ENCODE measurements at regions not wholly inside any gene's neighbourhood (a gene's known extent, or its start where the extent isn't known, plus 50 kb on each side); places are given as distances from the start of the nearest gene placed in this dataset.
"Not testable (repeated sequence)": the region's sequence is repeated elsewhere in the genome, so short reads cannot be mapped to it uniquely, and the experiment has no call there.

DNA sequence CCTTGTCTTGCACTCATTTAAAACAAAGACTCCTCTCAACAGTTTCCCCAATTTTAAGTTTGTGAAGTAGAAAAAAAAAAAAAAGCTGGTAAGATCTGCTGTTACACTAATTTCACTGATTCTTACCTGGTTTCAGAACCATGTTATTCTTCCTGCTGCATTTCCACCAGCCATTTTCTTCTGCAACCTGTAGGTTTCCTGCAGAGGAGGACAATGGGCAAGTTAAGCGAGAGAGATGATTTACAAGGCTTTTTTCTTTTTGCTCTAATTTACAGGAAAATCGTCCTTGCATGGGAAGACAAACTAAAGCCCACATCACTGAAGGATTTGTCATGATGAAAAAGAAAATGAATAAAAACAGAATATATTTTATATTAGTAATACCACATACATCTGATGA lies 86.0 kb upstream of the SMARCA2 start:
- Histone ChIP-seq H3K27me3 (no peaks in the 10 kb centered on the region), H3K4me1 (no peaks in the 10 kb centered on the region), H3K9me3 (no peaks in the 10 kb centered on the region), H3K4me3 (no peak overlapping the region), H3K27ac (no peak overlapping the region), H3K36me3 (no peaks in the 10 kb centered on the region)
- DNase-seq: no peak
- TF ChIP-seq CTCF (IDR thresholded peaks at IDR 0.05): no peak
- intact Hi-C loops (cut with DNase I; ENCODE audit: low total_unique reads): no loop called here

DNA sequence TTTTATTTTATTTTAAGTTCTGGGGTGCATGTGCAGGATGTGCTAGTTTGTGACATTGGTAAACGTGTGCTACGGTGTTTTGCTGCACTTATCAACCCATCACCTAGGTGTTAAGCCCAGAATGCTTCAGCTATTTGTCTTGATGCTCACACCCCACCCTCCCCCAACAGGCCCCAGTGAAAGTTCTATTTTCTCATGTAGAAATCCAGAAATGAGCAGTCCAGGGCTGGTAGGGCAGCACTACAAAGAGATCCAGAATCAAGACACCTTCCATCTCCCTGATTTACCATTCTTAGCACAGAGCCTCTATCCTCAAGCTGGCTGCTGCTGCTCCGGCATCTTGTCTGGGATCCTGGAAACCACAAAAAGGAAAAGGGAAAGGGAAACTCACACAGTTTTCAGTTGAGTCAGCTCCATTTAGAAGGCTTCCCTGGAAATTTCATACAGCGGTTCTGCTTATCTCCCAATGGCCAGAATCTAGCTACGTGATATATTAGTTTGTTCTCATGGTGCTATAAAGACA lies 85.4 kb upstream of the SMARCA2 start:
- Histone ChIP-seq H3K27me3 (no peaks in the 10 kb centered on the region), H3K36me3 (no peaks in the 10 kb centered on the region), H3K9me3 (no peaks in the 10 kb centered on the region), H3K27ac (no peak overlapping the region), H3K4me3 (no peak overlapping the region), H3K4me1 (no peaks in the 10 kb centered on the region)
- no peak for DNase-seq
- intact Hi-C loops (cut with DNase I; ENCODE audit: low total_unique reads): no loop called here
- TF ChIP-seq CTCF (IDR thresholded peaks at IDR 0.05): no peak

DNA sequence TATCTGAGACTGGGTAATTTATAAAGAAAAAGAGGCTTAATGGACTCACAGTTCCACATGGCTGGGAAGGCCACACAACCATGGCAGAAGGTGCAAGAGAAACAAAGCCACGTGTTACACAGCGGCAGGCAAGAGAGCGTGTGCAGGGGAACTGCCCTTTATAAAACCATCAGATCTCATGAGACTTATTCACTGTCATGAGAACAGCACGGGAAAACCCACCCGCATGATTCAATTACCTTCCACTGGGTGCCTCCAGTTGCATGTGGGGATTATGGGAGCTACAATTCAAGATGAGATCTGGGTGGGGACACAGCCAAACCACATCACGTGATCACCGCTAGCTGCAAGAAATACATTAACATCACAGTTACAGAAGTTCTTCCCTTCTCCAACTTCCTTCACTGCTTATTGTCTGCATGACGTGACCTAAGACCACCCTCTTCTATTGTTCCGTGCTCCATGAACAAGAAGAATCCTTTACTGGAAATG lies 84.9 kb upstream of the SMARCA2 start:
- H3K4me3 ChIP-seq; H3K4me1 ChIP-seq; H3K27ac ChIP-seq; H3K36me3 ChIP-seq; intact Hi-C loops (cut with DNase I; ENCODE audit: low total_unique reads); DNase-seq; H3K9me3 ChIP-seq; H3K27me3 ChIP-seq: not testable (repeated sequence)

DNA sequence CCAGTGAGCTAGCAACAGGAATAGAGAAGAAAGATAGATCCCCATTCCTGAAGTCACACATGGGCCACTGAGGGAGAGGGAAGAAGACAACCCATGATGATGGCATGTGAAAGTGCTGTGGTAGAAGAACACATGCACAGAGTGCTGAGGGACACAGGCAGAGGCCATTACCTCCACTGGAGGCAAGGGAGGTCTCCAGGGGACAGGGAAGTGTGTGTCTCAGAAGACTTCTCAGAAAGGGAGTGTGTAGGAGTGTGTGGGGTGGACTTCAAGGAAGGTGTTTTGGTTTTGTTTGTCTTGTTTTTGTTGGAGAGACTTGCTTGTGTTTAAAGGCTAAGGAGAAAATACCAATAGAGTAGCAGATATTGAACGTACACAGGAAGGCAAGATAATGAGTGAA lies 77.0 kb upstream of the SMARCA2 start:
- Histone ChIP-seq H3K4me1 (no peaks in the 10 kb centered on the region), H3K36me3 (no peaks in the 10 kb centered on the region), H3K27ac (no peak overlapping the region), H3K27me3 (no peaks in the 10 kb centered on the region), H3K9me3 (no peaks in the 10 kb centered on the region), H3K4me3 (no peak overlapping the region)
- intact Hi-C loops (cut with DNase I; ENCODE audit: low total_unique reads): no loop called here
- no peak for DNase-seq
- TF ChIP-seq CTCF (IDR thresholded peaks at IDR 0.05): no peak

- Histone ChIP-seq H3K4me1 (no peaks in the 10 kb centered on the region), H3K4me3 (no peak overlapping the region), H3K36me3 (no peaks in the 10 kb centered on the region), H3K27ac (no peak overlapping the region), H3K9me3 (no peaks in the 10 kb centered on the region), H3K27me3 (no peaks in the 10 kb centered on the region)
- DNase-seq: no peak
- TF ChIP-seq CTCF (IDR thresholded peaks at IDR 0.05): no peak
- intact Hi-C loops (cut with DNase I; ENCODE audit: low total_unique reads): no loop called here
Observed at GRCh38 chr9:1938675-1939170, 76.4 kb upstream of the SMARCA2 start.

DNA sequence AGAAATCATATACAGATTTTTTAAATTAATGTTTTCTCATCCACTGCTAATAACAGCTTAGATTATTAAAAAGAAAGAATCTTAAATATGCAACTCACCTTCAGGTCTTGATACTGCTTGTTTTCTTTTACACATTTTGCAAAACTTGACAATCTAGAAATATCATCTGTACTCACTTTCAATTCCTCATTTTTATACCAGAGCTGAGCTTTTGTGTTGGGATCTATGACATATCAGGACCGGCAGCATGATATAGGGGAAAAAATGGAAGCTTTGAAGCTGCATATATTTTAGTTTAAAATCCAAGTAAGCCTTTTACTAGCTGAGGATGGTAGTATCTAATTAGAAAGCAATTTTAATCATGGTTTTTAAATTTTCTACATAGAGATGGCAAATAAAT lies 75.7 kb upstream of the SMARCA2 start:
- Histone ChIP-seq H3K27ac (no peak overlapping the region), H3K36me3 (no peaks in the 10 kb centered on the region), H3K4me3 (no peak overlapping the region), H3K9me3 (no peaks in the 10 kb centered on the region), H3K27me3 (no peaks in the 10 kb centered on the region), H3K4me1 (no peaks in the 10 kb centered on the region)
- intact Hi-C loops (cut with DNase I; ENCODE audit: low total_unique reads): no loop called here
- TF ChIP-seq CTCF (IDR thresholded peaks at IDR 0.05): no peak
- DNase-seq: no peak
